NB4 (cell line): ENCODE measurements at regions not wholly inside any gene's neighbourhood (a gene's known extent, or its start where the extent isn't known, plus 50 kb on each side); places are given as distances from the start of the nearest gene placed in this dataset.

Experiments
- DNase-seq: peaks from one replicate; pipeline ENCODE4 v3.0.0; 2010; ENCODE audit warnings: low read depth
- H3K4me3 ChIP-seq: one replicate; pipeline ENCODE4 v1.5.1; 2011; ENCODE audit warnings: mild to moderate bottlenecking, low read depth, low read length, moderate library complexity
- CTCF ChIP-seq: IDR thresholded peaks from one replicate; pipeline ENCODE4 v1.5.1; 2012; ENCODE audit warnings: low read depth, low read length
- MAX ChIP-seq: IDR thresholded peaks from 2 replicates; pipeline ENCODE4 v1.6.1; 2011; ENCODE audit warnings: low read depth, low read length
- MYC ChIP-seq: IDR thresholded peaks from 2 replicates; pipeline ENCODE4 v1.6.1; 2011; ENCODE audit warnings: low read depth, low read length
- POLR2A ChIP-seq: IDR thresholded peaks from 2 replicates; pipeline ENCODE4 v1.6.1; 2011; ENCODE audit warnings: mild to moderate bottlenecking; ENCODE audit not compliant: insufficient read length; ENCODE audit errors: extremely low read depth

GRCh38 chr21:21624674-21625073 is 626.5 kb downstream of the NCAM2 start:
- TF ChIP-seq MAX (no peak), CTCF (no peak), MYC (no peak), POLR2A (no peak)
- H3K4me3 ChIP-seq: no peak overlapping the region
- no peak for DNase-seq

GRCh38 chr21:21631961-21632360 is 633.8 kb downstream of the NCAM2 start:
- no peak for DNase-seq
- TF ChIP-seq MYC (no peak), CTCF (no peak)
- H3K4me3 ChIP-seq: no peak overlapping the region

- no peak for DNase-seq
- TF ChIP-seq MAX (no peak), POLR2A (no peak), CTCF (no peak), MYC (no peak)
- H3K4me3 ChIP-seq: no peak overlapping the region
Observed at GRCh38 chr21:21632926-21633325, 634.7 kb downstream of the NCAM2 start.

- no peak for DNase-seq
- TF ChIP-seq MYC: no peak
- TF ChIP-seq CTCF: no peak
- TF ChIP-seq MAX: no peak
- no peak for TF ChIP-seq POLR2A
- no peak overlapping the region for H3K4me3 ChIP-seq
Observed at GRCh38 chr21:21661741-21662140, 663.5 kb downstream of the NCAM2 start.

GRCh38 chr21:21662776-21663175 is 664.6 kb downstream of the NCAM2 start:
- no peak for TF ChIP-seq CTCF
- no peak for TF ChIP-seq POLR2A
- no peak for TF ChIP-seq MYC
- TF ChIP-seq MAX: no peak
- H3K4me3 ChIP-seq: no peak overlapping the region
- no peak for DNase-seq

- H3K4me3 ChIP-seq: no peak overlapping the region
- no peak for DNase-seq
- no peak for TF ChIP-seq MYC
- no peak for TF ChIP-seq MAX
- no peak for TF ChIP-seq POLR2A
- no peak for TF ChIP-seq CTCF
Observed at GRCh38 chr21:21664871-21665270, 666.7 kb downstream of the NCAM2 start.
